H1 (cell line): ENCODE measurements at regions not wholly inside any gene's neighbourhood (a gene's known extent, or its start where the extent isn't known, plus 50 kb on each side); places are given as distances from the start of the nearest gene placed in this dataset.

Experiments
- CTCF ChIA-PET: fragments of 300-600 bp; sonication (Branson Sonifier 250); formaldehyde crosslinking; loops from one replicate; lab custom pipeline; 2021; ENCODE audit not compliant: partially characterized antibody; lab: Charles Lee
- POLR2A ChIA-PET: fragments of 300-600 bp; sonication (Branson Sonifier 250); formaldehyde crosslinking; loops from one replicate; lab custom pipeline; 2021; ENCODE audit warnings: inconsistent platforms; ENCODE audit not compliant: partially characterized antibody; lab: Charles Lee
- DNase-seq, 2 experiments: peaks; one replicate each; pipeline versions ENCODE4 v3.0.0 to v3.0.0-alpha.2; 2010 to 2022; ENCODE audit warnings: low spot score in 2 of 2, low read depth in 1 of 2, mixed read lengths in 1 of 2
- FAIRE-seq: peaks from 2 replicates; lab custom pipeline; 2011; peaks lifted over from hg19 to GRCh38; lab: Jason Lieb, UNC
- H2AFZ ChIP-seq: 2 replicates; pipeline ENCODE4 v1.8.1; 2012; ENCODE audit warnings: low read length, inconsistent platforms
- H2AK5ac ChIP-seq: 2 replicates; pipeline ENCODE4 v1.6.1; 2013; ENCODE audit warnings: low read depth, low read length
- H2BK120ac ChIP-seq: replicated peaks from 2 replicates; pipeline ENCODE3; 2013; ENCODE audit warnings: low read depth, low read length, inconsistent platforms
- H2BK12ac ChIP-seq: 2 replicates; pipeline ENCODE4 v1.6.1; 2013; ENCODE audit warnings: low read depth, low read length
- H2BK15ac ChIP-seq: 2 replicates; pipeline ENCODE4 v1.6.1; 2013; ENCODE audit warnings: low read length
- H2BK20ac ChIP-seq: 2 replicates; pipeline ENCODE4 v1.6.1; 2013; ENCODE audit warnings: low read length
- H2BK5ac ChIP-seq: 2 replicates; pipeline ENCODE4 v1.6.1; 2013; ENCODE audit warnings: low read depth, low read length
- H3K14ac ChIP-seq: 2 replicates; pipeline ENCODE4 v1.6.1; 2013; ENCODE audit warnings: inconsistent platforms; ENCODE audit not compliant: insufficient read length
- H3K18ac ChIP-seq: 2 replicates; pipeline ENCODE4 v1.6.1; 2013; ENCODE audit warnings: low read length; ENCODE audit errors: extremely low read depth
- H3K23ac ChIP-seq: 2 replicates; pipeline ENCODE4 v1.6.1; 2013; ENCODE audit warnings: inconsistent platforms; ENCODE audit not compliant: insufficient read length
- H3K23me2 ChIP-seq: 2 replicates; pipeline ENCODE4 v1.6.1; 2013; ENCODE audit warnings: low read depth, low read length
- H3K27ac ChIP-seq: 2 replicates; pipeline ENCODE4 v1.6.1; 2011; ENCODE audit warnings: low read depth, low read length, inconsistent platforms
- H3K27me3 ChIP-seq, 4 experiments: replicated peaks in 1 of 4; 1 replicate in 1 of 4; 2 replicates in 3 of 4; pipeline versions ENCODE4 v1.6.1 to v1.8.1; 2011 to 2013; ENCODE audit warnings: low read length in 3 of 4, mild to moderate bottlenecking in 3 of 4, inconsistent platforms in 2 of 4, mixed read lengths in 2 of 4, moderate library complexity in 1 of 4; ENCODE audit not compliant: control insufficient read depth in 3 of 4, insufficient read depth in 3 of 4; ENCODE audit errors: extremely low read depth in 1 of 4
- H3K36me3 ChIP-seq, 4 experiments: 2 replicates each; pipeline versions ENCODE4 v1.6.1 to v1.8.1; 2011 to 2013; ENCODE audit warnings: mild to moderate bottlenecking in 4 of 4, low read length in 3 of 4, moderate library complexity in 2 of 4, control low read depth in 1 of 4, inconsistent platforms in 1 of 4; ENCODE audit not compliant: insufficient read depth in 4 of 4, control insufficient read depth in 2 of 4
- H3K4ac ChIP-seq: replicated peaks from 2 replicates; pipeline ENCODE3; 2013; ENCODE audit warnings: low read length, low read depth, mixed read lengths, inconsistent platforms; ENCODE audit not compliant: insufficient read length
- H3K4me1 ChIP-seq, 4 experiments: replicated peaks in 1 of 4; 1 replicate in 1 of 4; 2 replicates in 3 of 4; pipeline versions ENCODE4 v1.6.1 to v1.8.1; 2011 to 2013; ENCODE audit warnings: low read length in 3 of 4, inconsistent platforms in 2 of 4, mixed read lengths in 1 of 4; ENCODE audit not compliant: insufficient read depth in 4 of 4, control insufficient read depth in 3 of 4
- H3K4me2 ChIP-seq, 2 experiments: 2 replicates each; pipeline versions ENCODE4 v1.6.1 to v1.8.1; 2011 to 2013; ENCODE audit warnings: low read depth in 2 of 2, low read length in 2 of 2, control low read depth in 1 of 2, inconsistent platforms in 1 of 2, mild to moderate bottlenecking in 1 of 2; ENCODE audit not compliant: insufficient read depth in 1 of 2
- H3K4me3 ChIP-seq, 4 experiments: fragments of 200-600, 300-600 bp in 1 of 4; sonication (generic), shearing (Covaris generic), sonication (Bioruptor Twin) in 1 of 4; 2 replicates each; pipeline versions ENCODE4 v1.5.1 to v1.8.1; 2011 to 2016; ENCODE audit warnings: low read length in 4 of 4, low read depth in 3 of 4, control low read depth in 2 of 4, inconsistent platforms in 2 of 4, mild to moderate bottlenecking in 2 of 4, mixed read lengths in 1 of 4, moderate library complexity in 1 of 4; ENCODE audit not compliant: insufficient read depth in 2 of 4; ENCODE audit errors: extremely low read depth in 1 of 4
- H3K56ac ChIP-seq: replicated peaks from 2 replicates; pipeline ENCODE3; 2013; ENCODE audit warnings: low read depth, mild to moderate bottlenecking, mixed read lengths, low read length, inconsistent platforms; ENCODE audit not compliant: insufficient read length
- H3K79me1 ChIP-seq: 2 replicates; pipeline ENCODE4 v1.6.1; 2013; ENCODE audit warnings: low read depth, low read length, control low read depth
- H3K79me2 ChIP-seq, 2 experiments: 2 replicates each; pipeline versions ENCODE4 v1.6.1 to v1.8.1; 2012 to 2013; ENCODE audit warnings: low read length in 2 of 2, mild to moderate bottlenecking in 2 of 2, inconsistent platforms in 1 of 2; ENCODE audit not compliant: insufficient read depth in 2 of 2, control insufficient read depth in 1 of 2
- H3K9ac ChIP-seq, 4 experiments: replicated peaks in 1 of 4; 1 replicate in 1 of 4; 2 replicates in 3 of 4; pipeline versions ENCODE4 v1.6.1 to v1.8.1; 2011 to 2013; ENCODE audit warnings: low read depth in 3 of 4, low read length in 3 of 4, control low read depth in 2 of 4, mild to moderate bottlenecking in 2 of 4, moderate library complexity in 2 of 4, inconsistent platforms in 1 of 4; ENCODE audit errors: extremely low read depth in 1 of 4
- H3K9me3 ChIP-seq, 2 experiments: 2 replicates each; pipeline versions ENCODE4 v1.6.1 to v1.8.1; 2012 to 2013; ENCODE audit warnings: mild to moderate bottlenecking in 2 of 2, moderate library complexity in 2 of 2, control low read depth in 1 of 2, inconsistent platforms in 1 of 2, low read depth in 1 of 2, low read length in 1 of 2, mixed read lengths in 1 of 2; ENCODE audit not compliant: insufficient read depth in 2 of 2
- H4K20me1 ChIP-seq, 2 experiments: replicated peaks in 1 of 2; 2 replicates each; pipeline versions ENCODE3 to v1.8.1; 2011 to 2013; ENCODE audit warnings: inconsistent platforms in 2 of 2, low read length in 2 of 2, mild to moderate bottlenecking in 1 of 2; ENCODE audit not compliant: insufficient read depth in 2 of 2, control insufficient read depth in 1 of 2
- H4K5ac ChIP-seq: 2 replicates; pipeline ENCODE4 v1.6.1; 2013; ENCODE audit warnings: low read length, low read depth, mixed read lengths, inconsistent platforms; ENCODE audit not compliant: insufficient read length
- H4K8ac ChIP-seq: 2 replicates; pipeline ENCODE4 v1.8.0; 2013; ENCODE audit warnings: mild to moderate bottlenecking, moderate library complexity, low read length, inconsistent platforms; ENCODE audit not compliant: insufficient read depth; ENCODE audit errors: extremely low read depth
- H4K91ac ChIP-seq: replicated peaks from 2 replicates; pipeline ENCODE3; 2013; ENCODE audit warnings: low read length, mixed read lengths, inconsistent platforms; ENCODE audit not compliant: insufficient read length
- EGR1 ChIP-seq: IDR thresholded peaks from 2 replicates; pipeline ENCODE4 v1.6.1; 2011; ENCODE audit warnings: low read depth, low read length, borderline replicate concordance
- GABPA ChIP-seq: IDR thresholded peaks from 2 replicates; pipeline ENCODE4 v1.6.1; 2011; ENCODE audit warnings: mild to moderate bottlenecking, low read length, moderate library complexity, borderline replicate concordance; ENCODE audit not compliant: insufficient read depth
- HDAC6 ChIP-seq: IDR thresholded peaks from one replicate; pipeline ENCODE4 v1.7.1; 2012; ENCODE audit warnings: low read depth, mild to moderate bottlenecking, inconsistent platforms, low read length, moderate library complexity
- JUN ChIP-seq: IDR thresholded peaks from 2 replicates; pipeline ENCODE4 v1.6.1; 2011; ENCODE audit warnings: low read depth, mild to moderate bottlenecking, improper control_type of control experiment, low read length
- JUND ChIP-seq: IDR thresholded peaks from 2 replicates; pipeline ENCODE4 v1.6.1; 2011; ENCODE audit warnings: mild to moderate bottlenecking, improper control_type of control experiment, low read length
- NRF1 ChIP-seq: IDR thresholded peaks from 2 replicates; pipeline ENCODE4 v1.6.1; 2011; ENCODE audit warnings: mild to moderate bottlenecking, low read depth, low read length, improper control_type of control experiment
- SIX5 ChIP-seq: IDR thresholded peaks from 2 replicates; pipeline ENCODE4 v1.6.1; 2011; ENCODE audit warnings: mild to moderate bottlenecking, low read depth, low read length
- WGBS, 2 experiments: shearing (Covaris generic) in 1 of 2; methylation state at CpG; one replicate each; pipeline versions ENCODE4 v1.1.6 to v1.1.7; 2013 to 2015; ENCODE audit warnings: low lambda C conversion rate in 2 of 2, mixed read lengths in 2 of 2, inconsistent platforms in 1 of 2, low coverage in 1 of 2, missing lambda C conversion rate in 1 of 2; ENCODE audit not compliant: insufficient replicate concordance in 2 of 2, insufficient coverage in 1 of 2, insufficient read length in 1 of 2; ENCODE audit errors: extremely low coverage in 1 of 2, missing lambda C conversion rate in 1 of 2; 5-methylcytosine and 5-hydroxymethylcytosine counted together

DNA sequence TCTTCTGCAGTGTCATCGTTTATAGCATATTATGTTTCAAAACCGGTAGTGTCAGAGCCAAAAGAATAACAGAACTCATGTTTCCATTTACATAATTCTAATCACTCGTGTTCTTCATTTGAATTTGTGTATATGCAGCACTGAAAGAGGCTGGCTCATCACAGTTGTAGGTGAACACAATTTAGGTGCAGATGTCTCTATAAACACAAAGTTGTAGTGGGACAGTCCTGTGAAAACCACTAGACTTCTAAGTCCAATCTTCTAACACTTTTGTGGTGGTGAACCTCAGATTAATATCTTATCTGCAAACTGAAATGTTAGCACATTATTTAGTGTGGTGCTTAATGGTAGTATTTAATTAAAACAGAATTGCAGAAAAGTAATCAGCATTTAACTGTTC, 872.4 kb downstream of the C4orf33 start:
- Histone ChIP-seq H3K79me1 (no peaks in the 10 kb centered on the region), H4K8ac (no peak overlapping the region), H3K9me3 (no peaks in the 10 kb centered on the region), H2BK120ac (no peak overlapping the region), H3K18ac (no peak overlapping the region), H2BK5ac (no peak overlapping the region), H4K5ac (no peak overlapping the region), H3K36me3 (no peaks in the 10 kb centered on the region), H3K4me1 (no peaks in the 10 kb centered on the region), H3K79me2 (no peaks in the 10 kb centered on the region), H3K4ac (no peak overlapping the region), H2BK12ac (no peak overlapping the region), H3K56ac (no peak overlapping the region), H3K27me3 (no peaks in the 10 kb centered on the region), H2BK20ac (no peak overlapping the region), H3K4me3 (no peak overlapping the region), H3K27ac (no peak overlapping the region), H4K20me1 (no peaks in the 10 kb centered on the region), H2AFZ (no peak overlapping the region), H2AK5ac (no peak overlapping the region), H3K9ac (no peak overlapping the region), H4K91ac (no peak overlapping the region), H3K4me2 (no peak overlapping the region), H3K23ac (no peak overlapping the region), H3K23me2 (no peaks in the 10 kb centered on the region), H3K14ac (no peak overlapping the region)
- POLR2A ChIA-PET = no interaction called here
- WGBS, 2 experiments = 93% methylated on average over 3 of the region's 3 CpGs; no CpG with 5 or more reads in 1 of the 2 experiments
- CTCF ChIA-PET = no interaction called here
- DNase-seq (no peak), FAIRE-seq (no peak)
- TF ChIP-seq JUN = no peak
- TF ChIP-seq GABPA = no peak
- no peak for TF ChIP-seq JUND
- TF ChIP-seq HDAC6 = no peak
- TF ChIP-seq SIX5 = no peak
- no peak for TF ChIP-seq EGR1
- no peak for TF ChIP-seq NRF1
- TF ChIP-seq, all 59 proteins: peak for 0
- H2BK15ac ChIP-seq = no peak overlapping the region
